VCaP (cell line): ENCODE measurements at regions not wholly inside any gene's neighbourhood (a gene's known extent, or its start where the extent isn't known, plus 50 kb on each side); places are given as distances from the start of the nearest gene placed in this dataset.
"Not testable (repeated sequence)": the region's sequence is repeated elsewhere in the genome, so short reads cannot be mapped to it uniquely, and the experiment has no call there.

ENCODE experiments used
- H3K27ac ChIP-seq: fragments of 450-650 bp; 2 replicates; pipeline ENCODE4 v1.5.1; 2017
- TF ChIP-seq, protein P1 (sequence below): fragments of 450-650 bp; conservative IDR thresholded peaks from 2 replicates; pipeline ENCODE4 v1.5.1; 2017; ENCODE audit warnings: mild to moderate bottlenecking, moderate library complexity

DNA sequence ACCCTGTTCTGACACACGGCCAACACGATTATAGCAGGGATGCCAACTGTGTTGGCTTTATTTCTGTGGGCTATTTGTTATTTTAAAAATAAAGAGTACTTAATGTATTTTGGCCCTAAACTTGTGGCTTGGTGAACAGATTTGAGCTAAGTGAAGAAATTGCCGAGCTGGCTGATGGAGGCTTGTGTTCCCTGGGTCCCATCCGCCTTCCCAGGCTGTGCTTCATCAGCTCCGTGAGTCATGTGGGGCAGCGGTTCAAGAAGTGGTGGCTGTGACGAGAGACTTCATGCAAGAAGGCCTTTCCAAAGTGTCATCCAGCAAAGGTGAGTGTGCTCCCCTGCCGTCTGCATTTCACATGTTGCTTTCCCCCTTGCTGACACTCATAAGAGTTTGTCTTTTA, 73.6 kb upstream of the NCK2 start:
- H3K27ac ChIP-seq, result no peak overlapping the region
- TF ChIP-seq, protein P1, sequence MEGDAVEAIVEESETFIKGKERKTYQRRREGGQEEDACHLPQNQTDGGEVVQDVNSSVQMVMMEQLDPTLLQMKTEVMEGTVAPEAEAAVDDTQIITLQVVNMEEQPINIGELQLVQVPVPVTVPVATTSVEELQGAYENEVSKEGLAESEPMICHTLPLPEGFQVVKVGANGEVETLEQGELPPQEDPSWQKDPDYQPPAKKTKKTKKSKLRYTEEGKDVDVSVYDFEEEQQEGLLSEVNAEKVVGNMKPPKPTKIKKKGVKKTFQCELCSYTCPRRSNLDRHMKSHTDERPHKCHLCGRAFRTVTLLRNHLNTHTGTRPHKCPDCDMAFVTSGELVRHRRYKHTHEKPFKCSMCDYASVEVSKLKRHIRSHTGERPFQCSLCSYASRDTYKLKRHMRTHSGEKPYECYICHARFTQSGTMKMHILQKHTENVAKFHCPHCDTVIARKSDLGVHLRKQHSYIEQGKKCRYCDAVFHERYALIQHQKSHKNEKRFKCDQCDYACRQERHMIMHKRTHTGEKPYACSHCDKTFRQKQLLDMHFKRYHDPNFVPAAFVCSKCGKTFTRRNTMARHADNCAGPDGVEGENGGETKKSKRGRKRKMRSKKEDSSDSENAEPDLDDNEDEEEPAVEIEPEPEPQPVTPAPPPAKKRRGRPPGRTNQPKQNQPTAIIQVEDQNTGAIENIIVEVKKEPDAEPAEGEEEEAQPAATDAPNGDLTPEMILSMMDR, result no peak

- TF ChIP-seq, protein P1, result no peak
- H3K27ac ChIP-seq, result no peak overlapping the region
Measured at GRCh38 chr2:105669384-105669891, 75.3 kb upstream of the NCK2 start.

DNA sequence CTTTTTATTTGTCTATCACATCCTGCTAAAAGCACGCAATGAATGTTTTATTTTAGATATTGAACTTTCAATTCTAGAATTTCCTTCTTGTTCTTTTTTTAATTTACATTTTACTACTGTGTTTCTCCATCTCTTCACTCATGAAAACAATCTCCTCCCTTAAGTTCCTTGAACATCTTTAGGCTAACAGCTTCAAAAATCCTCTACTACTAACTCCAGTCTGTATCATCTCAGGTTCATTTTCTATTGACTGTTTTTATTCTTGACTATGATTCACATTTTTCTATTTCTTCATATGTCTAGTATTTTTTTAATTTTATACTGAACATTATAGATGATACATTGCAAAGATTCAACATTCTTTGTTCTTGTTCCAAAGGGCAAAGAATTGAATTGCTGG, 79.2 kb upstream of the NCK2 start:
- no peak overlapping the region for H3K27ac ChIP-seq
- TF ChIP-seq, protein P1, result no peak

- TF ChIP-seq, protein P1, result no peak
- H3K27ac ChIP-seq, result no peak overlapping the region
Measured at GRCh38 chr2:105660489-105660888, 84.2 kb upstream of the NCK2 start.

- not testable (repeated sequence) for H3K27ac ChIP-seq
Measured at GRCh38 chr2:105655723-105656606, 88.7 kb upstream of the NCK2 start.

GRCh38 chr2:105655244-105655643, 89.5 kb upstream of the NCK2 start:
- H3K27ac ChIP-seq, result no peak overlapping the region
- TF ChIP-seq, protein P1, result no peak

- no peak overlapping the region for H3K27ac ChIP-seq
Measured at GRCh38 chr2:105654474-105655004, 90.2 kb upstream of the NCK2 start.

More at GRCh38 chr2:105654474-105655004, 90.2 kb upstream of the NCK2 start:
- TF ChIP-seq, protein P1, result no peak
